Effector memory CD8-positive, alpha-beta T cell (primary cell): ENCODE measurements at regions not wholly inside any gene's neighbourhood (a gene's known extent, or its start where the extent isn't known, plus 50 kb on each side); places are given as distances from the start of the nearest gene placed in this dataset.

Source experiments
- ATAC-seq: fragments of 150-1000 bp; cut with Tn5 transposase; replicated peaks from 2 replicates; pipeline ENCODE4 v1.10.0; 2021; ENCODE audit warnings: mild to moderate bottlenecking, moderate library complexity
- DNase-seq, 3 experiments: peaks; one replicate each; pipeline ENCODE4 v3.0.0; 2021
- H3K27ac Mint-ChIP-seq, 2 donors: one replicate each; pipeline ENCODE4 v1.8.0; 2022; ENCODE audit warnings: mild to moderate bottlenecking in 2 of 2, mixed read lengths in 2 of 2, moderate library complexity in 2 of 2
- H3K27me3 Mint-ChIP-seq, 2 donors: one replicate each; pipeline ENCODE4 v1.8.0; 2022; ENCODE audit warnings: mixed read lengths in 2 of 2
- H3K36me3 Mint-ChIP-seq: one replicate; pipeline ENCODE4 v1.8.0; 2022; ENCODE audit warnings: mild to moderate bottlenecking, moderate library complexity, mixed read lengths; ENCODE audit not compliant: insufficient read depth
- H3K4me1 Mint-ChIP-seq, 2 donors: one replicate each; pipeline ENCODE4 v1.8.0; 2022; ENCODE audit warnings: low read depth in 2 of 2, mixed read lengths in 2 of 2
- H3K4me3 Mint-ChIP-seq, 2 donors: one replicate each; pipeline ENCODE4 v1.8.0; 2022; ENCODE audit warnings: mild to moderate bottlenecking in 2 of 2, mixed read lengths in 2 of 2, moderate library complexity in 2 of 2
- H3K9me3 Mint-ChIP-seq, 2 donors: one replicate each; pipeline ENCODE4 v1.8.0; 2022; ENCODE audit warnings: mixed read lengths in 2 of 2

- Mint-ChIP-seq H3K4me1 (no peaks in the 10 kb centered on the region), H3K27ac (no peak overlapping the region), H3K9me3 (peaks cover 7 to 15% of the 10 kb centered on the region in 2 donors), H3K36me3 (no peaks in the 10 kb centered on the region), H3K27me3 (no peaks in the 10 kb centered on the region), H3K4me3 (no peak overlapping the region)
- no peak for ATAC-seq
- no peak for DNase-seq
Measured at GRCh38 chr1:81650776-81651175, 150.0 kb upstream of the ADGRL2 start.

- DNase-seq, result no peak
- H3K4me3 Mint-ChIP-seq, result no peak overlapping the region
- no peaks in the 10 kb centered on the region for H3K36me3 Mint-ChIP-seq
- H3K4me1 Mint-ChIP-seq, result no peaks in the 10 kb centered on the region
- ATAC-seq, result no peak
- no peaks in the 10 kb centered on the region for H3K27me3 Mint-ChIP-seq
- peaks cover 15 to 19% of the 10 kb centered on the region in 2 donors for H3K9me3 Mint-ChIP-seq
- no peak overlapping the region for H3K27ac Mint-ChIP-seq
Measured at GRCh38 chr1:81635816-81636215, 164.9 kb upstream of the ADGRL2 start.

- Mint-ChIP-seq H3K27me3 (no peaks in the 10 kb centered on the region), H3K4me1 (no peaks in the 10 kb centered on the region), H3K4me3 (no peak overlapping the region), H3K9me3 (peaks cover 15 to 19% of the 10 kb centered on the region in 2 donors), H3K27ac (no peak overlapping the region), H3K36me3 (no peaks in the 10 kb centered on the region)
- ATAC-seq (no peak), DNase-seq (no peak)
Measured at GRCh38 chr1:81634294-81634693, 166.4 kb upstream of the ADGRL2 start.

GRCh38 chr1:81619156-81619555 lies 181.6 kb upstream of the ADGRL2 start:
- no peak for ATAC-seq

GRCh38 chr1:81618376-81618775 lies 182.4 kb upstream of the ADGRL2 start:
- Mint-ChIP-seq H3K4me3 (no peak overlapping the region), H3K27me3 (no peaks in the 10 kb centered on the region), H3K9me3 (peaks cover 1 to 8% of the 10 kb centered on the region in 2 donors), H3K36me3 (no peaks in the 10 kb centered on the region), H3K4me1 (no peaks in the 10 kb centered on the region), H3K27ac (no peak overlapping the region)
- DNase-seq (no peak), ATAC-seq (no peak)

More at GRCh38 chr1:81619156-81619555, 181.6 kb upstream of the ADGRL2 start:
- DNase-seq, result no peak
- Mint-ChIP-seq H3K36me3 (no peaks in the 10 kb centered on the region), H3K27me3 (no peaks in the 10 kb centered on the region), H3K27ac (no peak overlapping the region), H3K4me1 (no peaks in the 10 kb centered on the region), H3K4me3 (no peak overlapping the region), H3K9me3 (peaks cover 0 to 5% of the 10 kb centered on the region in 2 donors)

GRCh38 chr1:81617308-81617967 lies 183.3 kb upstream of the ADGRL2 start:
- H3K27ac Mint-ChIP-seq, result no peak overlapping the region
- no peak overlapping the region for H3K4me3 Mint-ChIP-seq
- no peaks in the 10 kb centered on the region for H3K36me3 Mint-ChIP-seq
- H3K9me3 Mint-ChIP-seq, result peaks cover 7 to 11% of the 10 kb centered on the region in 2 donors
- H3K4me1 Mint-ChIP-seq, result no peaks in the 10 kb centered on the region
- DNase-seq, result no peak
- no peak for ATAC-seq
- no peaks in the 10 kb centered on the region for H3K27me3 Mint-ChIP-seq

DNA sequence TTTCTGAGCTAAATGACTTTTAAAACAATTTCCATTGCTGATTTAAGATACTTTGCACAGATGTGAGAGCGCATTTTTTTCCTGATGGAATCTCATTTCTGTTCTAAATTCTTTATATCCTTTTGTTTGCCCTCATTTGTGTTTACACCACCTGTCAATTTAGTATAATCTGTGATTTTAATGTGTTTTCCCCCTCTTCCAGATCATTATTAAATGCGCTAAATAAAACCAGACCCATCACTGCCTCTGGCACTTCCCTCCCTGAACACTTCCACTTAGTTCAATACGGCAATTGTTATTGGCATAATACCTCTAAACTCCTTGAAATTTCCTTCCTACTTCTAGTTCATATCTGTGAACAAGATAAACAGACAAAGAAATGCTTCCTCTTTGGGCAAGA lies 186.9 kb upstream of the ADGRL2 start:
- Mint-ChIP-seq H3K27ac (no peak overlapping the region), H3K9me3 (peaks cover 9 to 16% of the 10 kb centered on the region in 2 donors), H3K4me3 (no peak overlapping the region), H3K4me1 (no peaks in the 10 kb centered on the region), H3K27me3 (no peaks in the 10 kb centered on the region), H3K36me3 (no peaks in the 10 kb centered on the region)
- DNase-seq, result no peak
- ATAC-seq, result no peak

- H3K27ac Mint-ChIP-seq, result no peak overlapping the region
- no peak overlapping the region for H3K4me3 Mint-ChIP-seq
- peaks cover 5 to 41% of the 10 kb centered on the region in 2 donors for H3K9me3 Mint-ChIP-seq
- no peak for DNase-seq
- no peaks in the 10 kb centered on the region for H3K36me3 Mint-ChIP-seq
- no peak for ATAC-seq
- no peaks in the 10 kb centered on the region for H3K4me1 Mint-ChIP-seq
- H3K27me3 Mint-ChIP-seq, result no peaks in the 10 kb centered on the region
Measured at GRCh38 chr1:81607924-81608323, 192.8 kb upstream of the ADGRL2 start.

- no peak for DNase-seq
- H3K4me1 Mint-ChIP-seq, result no peaks in the 10 kb centered on the region
- no peaks in the 10 kb centered on the region for H3K27me3 Mint-ChIP-seq
- no peak overlapping the region for H3K4me3 Mint-ChIP-seq
- H3K36me3 Mint-ChIP-seq, result no peaks in the 10 kb centered on the region
- H3K27ac Mint-ChIP-seq, result no peak overlapping the region
- ATAC-seq, result no peak
- peaks cover 5 to 39% of the 10 kb centered on the region in 2 donors for H3K9me3 Mint-ChIP-seq
Measured at GRCh38 chr1:81607086-81607485, 193.6 kb upstream of the ADGRL2 start.

- Mint-ChIP-seq H3K9me3 (peaks cover 7 to 34% of the 10 kb centered on the region in 2 donors), H3K27ac (no peak overlapping the region), H3K27me3 (no peaks in the 10 kb centered on the region), H3K36me3 (no peaks in the 10 kb centered on the region), H3K4me1 (no peaks in the 10 kb centered on the region), H3K4me3 (no peak overlapping the region)
- no peak for DNase-seq
- ATAC-seq, result no peak
Measured at GRCh38 chr1:81606656-81607055, 194.1 kb upstream of the ADGRL2 start.

DNA sequence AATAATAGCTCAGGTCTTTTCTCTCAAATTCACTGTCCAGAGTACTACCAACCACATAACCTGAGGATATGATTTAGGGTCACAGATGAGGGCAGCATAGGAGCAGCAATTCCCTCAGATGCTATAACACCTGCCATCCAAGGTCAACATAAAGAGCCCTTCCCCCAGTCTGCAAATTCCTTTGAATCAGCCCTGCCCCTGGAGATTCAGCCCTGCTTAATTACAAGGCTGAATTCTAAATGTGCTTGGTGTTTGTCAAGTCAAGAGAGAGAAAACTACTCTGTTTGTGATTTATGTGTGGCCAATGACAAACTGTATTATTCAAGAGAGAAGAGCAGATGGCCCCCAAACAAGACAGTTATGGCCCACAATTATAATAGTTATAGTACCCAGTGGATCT lies 195.7 kb upstream of the ADGRL2 start:
- H3K27me3 Mint-ChIP-seq, result no peaks in the 10 kb centered on the region
- no peaks in the 10 kb centered on the region for H3K4me1 Mint-ChIP-seq
- peaks cover 11 to 32% of the 10 kb centered on the region in 2 donors for H3K9me3 Mint-ChIP-seq
- no peak for DNase-seq
- no peak overlapping the region for H3K27ac Mint-ChIP-seq
- H3K36me3 Mint-ChIP-seq, result no peaks in the 10 kb centered on the region
- no peak overlapping the region for H3K4me3 Mint-ChIP-seq
- no peak for ATAC-seq

DNA sequence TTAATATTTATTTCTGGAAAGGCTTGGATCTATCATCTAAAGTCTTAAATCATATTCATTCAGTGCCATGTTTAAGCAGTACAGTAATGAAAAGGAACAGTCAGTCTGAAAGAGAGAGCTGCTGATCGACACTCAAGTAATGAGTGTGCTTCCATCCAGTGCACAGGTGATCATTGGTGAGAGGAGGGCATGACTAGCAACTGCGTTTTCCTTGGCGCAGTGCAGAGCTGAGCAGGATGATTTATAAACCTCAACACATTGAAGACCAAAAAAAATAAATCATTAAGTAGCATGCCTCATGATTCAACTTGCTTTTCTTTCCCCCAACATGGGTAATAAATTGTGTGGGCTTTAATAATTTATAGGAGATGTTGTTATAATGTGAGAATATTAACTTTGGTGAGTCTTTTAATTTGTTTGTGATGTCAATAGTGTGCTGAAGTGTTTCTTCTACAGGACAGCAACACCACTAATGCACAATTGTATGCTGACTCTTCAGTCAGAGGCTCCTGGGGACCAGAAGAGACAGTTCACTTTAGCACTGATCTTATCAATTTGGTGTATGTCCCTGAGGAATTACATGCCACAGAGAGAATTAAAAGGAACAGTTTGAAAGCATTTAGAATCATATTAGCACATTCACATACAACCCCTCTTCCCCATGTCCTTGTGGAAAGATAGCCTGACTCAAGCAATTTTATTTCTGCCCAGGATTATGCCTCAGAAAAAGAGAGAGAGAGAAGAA lies 199.7 kb upstream of the ADGRL2 start:
- H3K4me3 Mint-ChIP-seq, result no peak overlapping the region
- H3K36me3 Mint-ChIP-seq, result no peaks in the 10 kb centered on the region
- H3K27me3 Mint-ChIP-seq, result no peaks in the 10 kb centered on the region
- H3K27ac Mint-ChIP-seq, result no peak overlapping the region
- peaks cover 16 to 22% of the 10 kb centered on the region in 2 donors for H3K9me3 Mint-ChIP-seq
- no peak for ATAC-seq
- no peak for DNase-seq
- H3K4me1 Mint-ChIP-seq, result no peaks in the 10 kb centered on the region

GRCh38 chr1:81600363-81600762 lies 200.4 kb upstream of the ADGRL2 start:
- Mint-ChIP-seq H3K27me3 (no peaks in the 10 kb centered on the region), H3K4me3 (no peak overlapping the region), H3K36me3 (no peaks in the 10 kb centered on the region), H3K27ac (no peak overlapping the region), H3K9me3 (peaks cover 17 to 18% of the 10 kb centered on the region in 2 donors), H3K4me1 (no peaks in the 10 kb centered on the region)
- ATAC-seq (no peak), DNase-seq (no peak)

- no peaks in the 10 kb centered on the region for H3K4me1 Mint-ChIP-seq
- DNase-seq (no peak), ATAC-seq (no peak)
- no peak overlapping the region for H3K27ac Mint-ChIP-seq
- H3K4me3 Mint-ChIP-seq, result no peak overlapping the region
- peaks cover 8 to 15% of the 10 kb centered on the region in 2 donors for H3K9me3 Mint-ChIP-seq
- H3K36me3 Mint-ChIP-seq, result no peaks in the 10 kb centered on the region
- no peaks in the 10 kb centered on the region for H3K27me3 Mint-ChIP-seq
Measured at GRCh38 chr1:81598623-81599022, 202.1 kb upstream of the ADGRL2 start.
